WTC11 (cell line): ENCODE measurements at regions not wholly inside any gene's neighbourhood (a gene's known extent, or its start where the extent isn't known, plus 50 kb on each side); places are given as distances from the start of the nearest gene placed in this dataset.
"Not testable (repeated sequence)": the region's sequence is repeated elsewhere in the genome, so short reads cannot be mapped to it uniquely, and the experiment has no call there.

Source experiments
- ATAC-seq: fragments of 200-7000 bp; cut with Tn5 transposase; 2 replicates; pipeline ENCODE4 v1.10.0; 2021; ENCODE audit warnings: mild to moderate bottlenecking, moderate library complexity
- CTCF ChIA-PET: fragments of 300-600 bp; sonication (Branson Sonifier 250); formaldehyde crosslinking; loops from one replicate; lab custom pipeline; 2021; ENCODE audit warnings: antibody characterized with exemption; lab: Charles Lee
- POLR2A ChIA-PET: fragments of 350-600 bp; sonication (Branson Sonifier 250); formaldehyde crosslinking; loops from one replicate; lab custom pipeline; 2021; ENCODE audit warnings: antibody characterized with exemption; lab: Charles Lee
- DNase-seq: peaks from one replicate; pipeline ENCODE4 v3.0.0; 2021; ENCODE audit warnings: low spot score
- H3K27ac Mint-ChIP-seq: 2 replicates; pipeline ENCODE4 v1.8.0; 2021; ENCODE audit warnings: mixed read lengths
- H3K27me3 Mint-ChIP-seq: 2 replicates; pipeline ENCODE4 v1.8.0; 2021; ENCODE audit warnings: low read depth, mild to moderate bottlenecking, moderate library complexity, mixed read lengths
- H3K36me3 Mint-ChIP-seq: 2 replicates; pipeline ENCODE4 v1.8.0; 2021; ENCODE audit warnings: mixed read lengths
- H3K4me1 Mint-ChIP-seq: 2 replicates; pipeline ENCODE4 v1.8.0; 2022; ENCODE audit warnings: mixed read lengths
- H3K4me3 Mint-ChIP-seq: 2 replicates; pipeline ENCODE4 v1.8.0; 2021; ENCODE audit warnings: mild to moderate bottlenecking, moderate library complexity, mixed read lengths
- H3K9me3 Mint-ChIP-seq: 2 replicates; pipeline ENCODE4 v1.8.0; 2021; ENCODE audit warnings: mixed read lengths
- ATF6 ChIP-seq: sonication (generic); formaldehyde crosslinking; IDR thresholded peaks from 2 replicates; pipeline ENCODE4 v1.8.1; 2023; ENCODE audit warnings: mild to moderate bottlenecking, missing genetic modification reagents
- CREB1 ChIP-seq: sonication (generic); formaldehyde crosslinking; IDR thresholded peaks from 2 replicates; pipeline ENCODE4 v1.8.0; 2023; ENCODE audit warnings: mild to moderate bottlenecking, missing genetic modification reagents
- CTCF ChIP-seq: fragments of 200-600 bp; IDR thresholded peaks from 2 replicates; pipeline ENCODE4 v1.8.0; 2022; ENCODE audit warnings: antibody characterized with exemption
- ESRRA ChIP-seq: sonication (generic); formaldehyde crosslinking; IDR thresholded peaks from 2 replicates; pipeline ENCODE4 v1.8.1; 2022; ENCODE audit warnings: mild to moderate bottlenecking, missing genetic modification reagents, borderline replicate concordance
- GRHL2 ChIP-seq: fragments of 250-450 bp; sonication (Bioruptor Pico); IDR thresholded peaks from 2 replicates; pipeline ENCODE4 v1.8.0; 2022; ENCODE audit warnings: mild to moderate bottlenecking, moderate library complexity; ENCODE audit not compliant: insufficient replicate concordance, severe bottlenecking
- GTF2I ChIP-seq: fragments of 250-450 bp; sonication (Bioruptor Pico); conservative IDR thresholded peaks from 2 replicates; pipeline ENCODE4 v1.4.0; 2021; ENCODE audit warnings: mild to moderate bottlenecking
- MYBL2 ChIP-seq: sonication (generic); formaldehyde crosslinking; IDR thresholded peaks from 2 replicates; pipeline ENCODE4 v1.8.1; 2023; ENCODE audit warnings: mild to moderate bottlenecking, moderate library complexity, missing genetic modification reagents
- NR1H2 ChIP-seq: sonication (generic); formaldehyde crosslinking; IDR thresholded peaks from 2 replicates; pipeline ENCODE4 v1.9.0; 2021; ENCODE audit warnings: mild to moderate bottlenecking, moderate library complexity, missing genetic modification reagents
- RORB ChIP-seq: fragments of 250-450 bp; sonication (Bioruptor Pico); IDR thresholded peaks from 2 replicates; pipeline ENCODE4 v1.9.0; 2021; ENCODE audit warnings: mild to moderate bottlenecking
- SMAD3 ChIP-seq: sonication (generic); formaldehyde crosslinking; IDR thresholded peaks from 2 replicates; pipeline ENCODE4 v1.8.0; 2022; ENCODE audit warnings: missing genetic modification reagents, mild to moderate bottlenecking, borderline replicate concordance
- SP1 ChIP-seq: sonication (generic); formaldehyde crosslinking; conservative IDR thresholded peaks from 2 replicates; pipeline ENCODE4 v1.8.1; 2022; ENCODE audit warnings: missing genetic modification reagents
- STAT6 ChIP-seq: sonication (generic); formaldehyde crosslinking; conservative IDR thresholded peaks from 2 replicates; pipeline ENCODE4 v1.8.1; 2023; ENCODE audit warnings: mild to moderate bottlenecking, low read depth, missing genetic modification reagents, moderate library complexity
- TCF7 ChIP-seq: sonication (generic); formaldehyde crosslinking; IDR thresholded peaks from 2 replicates; pipeline ENCODE4 v1.8.0; 2022; ENCODE audit warnings: mild to moderate bottlenecking, low read depth, missing genetic modification reagents, moderate library complexity
- TEAD4 ChIP-seq: sonication (generic); formaldehyde crosslinking; IDR thresholded peaks from 2 replicates; pipeline ENCODE4 v1.8.0; 2022; ENCODE audit warnings: mild to moderate bottlenecking, missing genetic modification reagents
- USF1 ChIP-seq: sonication (generic); formaldehyde crosslinking; IDR thresholded peaks from 2 replicates; pipeline ENCODE4 v1.8.0; 2022; ENCODE audit warnings: mild to moderate bottlenecking, missing genetic modification reagents
- ZNF121 ChIP-seq: sonication (generic); formaldehyde crosslinking; IDR thresholded peaks from 2 replicates; pipeline ENCODE4 v1.8.0; 2023; ENCODE audit warnings: missing genetic modification reagents
- ZNF425 ChIP-seq: fragments of 250-450 bp; sonication (Bioruptor Pico); conservative IDR thresholded peaks from 2 replicates; pipeline ENCODE4 v1.9.0; 2021; ENCODE audit warnings: mild to moderate bottlenecking

- POLR2A ChIA-PET: interaction anchor here (0.7 kb wide), 1 partner anchor 897 kb away, joined by 3 read pairs; no protein-coding TSS in a partner anchor
- ATAC-seq: peak; percentile 100
- no peak overlapping the region for H3K27ac Mint-ChIP-seq
- DNase-seq: peak; percentile 70
- H3K4me1 Mint-ChIP-seq: no peaks in the 10 kb centered on the region
- CTCF ChIA-PET: interaction anchor here (0.5 to 2.3 kb wide), 33 partner anchors 8 to 1697 kb away, joined by 3 to 33 read pairs (median 4); no protein-coding TSS in a partner anchor
- TF ChIP-seq ZNF425 (CRISPR knock-in tag) (no peak), CTCF (peak; percentile 78), SMAD3 (no peak), STAT6 (CRISPR knock-in tag) (no peak), GTF2I (CRISPR knock-in tag) (0 out of 2 replicates have a peak, but pooled peaks have one; percentile 32), ZNF121 (0 out of 2 replicates have a peak, but pooled peaks have one; percentile 7), NR1H2 (CRISPR knock-in tag) (no peak), GRHL2 (CRISPR knock-in tag) (no peak), SP1 (CRISPR knock-in tag) (0 out of 2 replicates have a peak, but pooled peaks have one; percentile 21)
- TF ChIP-seq, all 79 proteins: peak for 4
- Mint-ChIP-seq H3K27me3 (peaks cover 5% of the 10 kb centered on the region; the same call in 1 of the 2 replicates), H3K9me3 (peaks cover 36% of the 10 kb centered on the region), H3K36me3 (peaks cover 18% of the 10 kb centered on the region), H3K4me3 (no peak overlapping the region)
Observed at GRCh38 chr7:67371429-67372305, 375.0 kb downstream of the TYW1 start.

- H3K9me3 Mint-ChIP-seq: peaks cover 25% of the 10 kb centered on the region
- H3K27ac Mint-ChIP-seq, ATAC-seq, DNase-seq, POLR2A ChIA-PET, H3K27me3 Mint-ChIP-seq, H3K4me3 Mint-ChIP-seq, H3K4me1 Mint-ChIP-seq, CTCF ChIA-PET: not testable (repeated sequence)
- peaks cover 11% of the 10 kb centered on the region for H3K36me3 Mint-ChIP-seq
Observed at GRCh38 chr7:67373389-67373788, 376.8 kb downstream of the TYW1 start.

- no peak overlapping the region for H3K27ac Mint-ChIP-seq
- DNase-seq (no peak), ATAC-seq (no peak)
- peaks cover 25% of the 10 kb centered on the region for H3K9me3 Mint-ChIP-seq
- peaks cover 14% of the 10 kb centered on the region for H3K27me3 Mint-ChIP-seq
- CTCF ChIA-PET: no interaction called here
- no peak overlapping the region for H3K4me3 Mint-ChIP-seq
- H3K4me1 Mint-ChIP-seq: no peaks in the 10 kb centered on the region
- H3K36me3 Mint-ChIP-seq: peaks cover 11% of the 10 kb centered on the region
- POLR2A ChIA-PET: no interaction called here
- TF ChIP-seq ATF6: no peak
- TF ChIP-seq CREB1: no peak
- no peak for TF ChIP-seq TCF7 (CRISPR knock-in tag)
- TF ChIP-seq ESRRA (CRISPR knock-in tag): no peak
- no peak for TF ChIP-seq TEAD4 (CRISPR knock-in tag)
- no peak for TF ChIP-seq CTCF
- no peak for TF ChIP-seq MYBL2
- no peak for TF ChIP-seq USF1 (CRISPR knock-in tag)
- TF ChIP-seq RORB (CRISPR knock-in tag): no peak
Observed at GRCh38 chr7:67375427-67375826, 378.8 kb downstream of the TYW1 start.
